Anterior cingulate cortex (tissue), 58 donors: ENCODE measurements at regions not wholly inside any gene's neighbourhood (a gene's known extent, or its start where the extent isn't known, plus 50 kb on each side); places are given as distances from the start of the nearest gene placed in this dataset.
"Not testable (repeated sequence)": the region's sequence is repeated elsewhere in the genome, so short reads cannot be mapped to it uniquely, and the experiment has no call there.

Experiments
- DNase-seq, 58 donors: peaks; one replicate each; lab custom pipeline; 2025; lab: John Stamatoyannopoulos, UW

- DNase-seq = no peak
These were observed 384.9 kb upstream of the PODXL start for GRCh38 chr7:131941291-131941690.

DNA sequence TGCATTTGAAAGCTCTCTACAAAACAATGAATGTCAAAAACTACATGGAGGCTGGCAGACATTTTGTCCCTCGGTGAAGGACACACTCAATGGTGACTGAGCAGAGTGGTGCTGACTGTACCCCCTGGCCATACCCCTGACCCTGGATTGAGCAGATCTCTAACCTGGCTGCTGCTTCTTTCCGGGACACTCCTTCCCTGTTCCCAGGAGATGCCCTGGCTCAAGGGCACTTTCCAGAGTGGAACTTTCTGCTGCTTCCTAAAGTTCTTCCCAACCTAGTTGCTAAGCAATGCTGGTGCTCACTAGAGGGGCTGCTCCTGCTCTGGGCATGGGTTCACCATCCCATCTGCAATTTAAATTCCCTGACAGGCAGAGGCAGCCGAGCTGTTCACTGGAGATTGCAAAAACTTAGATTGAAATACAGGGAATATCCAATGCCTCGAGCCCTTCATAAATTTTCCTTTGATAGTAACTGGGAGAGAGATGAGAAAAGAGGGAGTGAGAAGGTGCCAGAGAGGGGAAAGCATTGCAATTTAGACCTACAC lies 384.3 kb upstream of the PODXL start:
- no peak for DNase-seq

DNA sequence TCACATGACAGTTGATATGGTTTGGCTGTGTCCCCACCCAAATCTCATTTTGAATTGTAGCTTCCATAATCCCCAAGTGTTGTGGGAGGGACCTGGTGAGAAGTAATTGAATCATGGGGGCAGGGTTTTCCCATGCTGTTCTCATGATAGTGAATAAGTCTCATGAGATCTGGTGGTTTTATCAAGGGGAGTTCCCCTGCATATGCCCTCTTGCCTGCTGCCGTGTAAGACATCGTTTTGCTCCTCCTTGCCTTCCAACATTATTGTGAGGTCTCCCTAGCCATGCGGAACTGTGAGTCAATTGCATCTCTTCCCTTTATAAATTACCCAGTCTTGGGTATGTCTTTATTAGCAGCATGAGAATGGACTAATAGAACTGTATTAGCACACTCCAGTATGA lies 382.4 kb upstream of the PODXL start:
- DNase-seq = not testable (repeated sequence)

DNA sequence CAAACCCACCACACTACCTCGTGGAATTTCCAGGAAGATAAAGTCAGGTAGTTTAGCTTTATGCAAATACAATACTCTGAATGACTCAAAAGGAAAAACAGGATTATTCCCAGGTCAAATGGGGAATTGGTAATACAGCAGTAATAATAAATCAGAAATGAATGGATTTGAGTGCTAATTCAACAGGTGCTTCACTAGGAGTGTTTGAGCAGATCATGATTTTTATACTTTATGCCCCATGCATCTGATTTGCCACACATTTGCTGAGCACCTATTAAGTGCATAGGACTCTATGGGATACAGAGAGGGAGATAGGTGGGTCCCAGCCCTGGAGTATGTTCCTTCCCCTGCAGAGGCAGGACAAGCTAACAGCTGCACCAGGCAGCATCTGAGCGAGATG lies 381.4 kb upstream of the PODXL start:
- DNase-seq = no peak

GRCh38 chr7:131935180-131935579 lies 378.8 kb upstream of the PODXL start:
- no peak for DNase-seq

DNA sequence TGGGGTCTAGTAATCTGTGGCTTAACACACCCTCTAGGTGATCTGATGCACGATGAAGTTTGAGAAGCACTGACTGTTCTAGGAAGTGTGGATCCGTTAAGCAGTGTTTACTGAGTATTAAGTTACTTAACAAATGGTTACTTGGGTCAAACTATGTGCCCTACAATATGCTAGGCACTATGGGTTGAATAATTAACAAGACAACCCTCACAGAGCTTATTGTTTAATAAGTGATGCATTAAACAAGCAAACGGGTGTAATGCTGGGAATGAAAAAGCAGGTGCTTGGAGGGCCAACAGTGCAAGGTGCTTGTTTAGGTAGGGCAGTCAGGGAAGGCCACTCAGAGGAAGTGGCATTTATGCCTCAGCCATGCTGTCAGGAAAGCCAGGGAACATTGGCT lies 378.0 kb upstream of the PODXL start:
- no peak for DNase-seq

GRCh38 chr7:131933751-131934289 lies 377.4 kb upstream of the PODXL start:
- no peak for DNase-seq

DNA sequence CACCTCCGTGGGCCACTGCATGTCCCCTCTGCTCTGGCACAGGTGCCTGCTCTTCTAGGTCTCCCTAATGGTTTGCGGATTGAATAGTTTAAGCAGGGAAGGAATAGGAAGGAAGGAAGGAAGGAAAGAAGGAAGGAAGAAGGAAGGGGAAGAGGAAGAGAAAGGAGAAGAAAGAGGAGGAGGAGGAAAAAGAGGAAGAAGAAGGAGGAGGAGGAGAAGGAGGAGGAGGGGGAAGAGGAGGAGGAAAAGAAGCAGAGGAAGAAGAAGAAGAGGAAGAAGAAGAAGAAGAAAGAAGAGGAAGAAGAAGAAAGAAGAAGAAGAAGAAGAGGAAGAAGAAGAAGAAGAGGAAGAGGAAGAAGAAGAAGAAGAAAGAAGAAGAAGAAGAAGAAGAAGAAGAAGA lies 376.8 kb upstream of the PODXL start:
- not testable (repeated sequence) for DNase-seq

- no peak for DNase-seq
These were observed 375.8 kb upstream of the PODXL start for GRCh38 chr7:131932271-131932670.

GRCh38 chr7:131931370-131931769 lies 374.9 kb upstream of the PODXL start:
- DNase-seq = no peak

DNA sequence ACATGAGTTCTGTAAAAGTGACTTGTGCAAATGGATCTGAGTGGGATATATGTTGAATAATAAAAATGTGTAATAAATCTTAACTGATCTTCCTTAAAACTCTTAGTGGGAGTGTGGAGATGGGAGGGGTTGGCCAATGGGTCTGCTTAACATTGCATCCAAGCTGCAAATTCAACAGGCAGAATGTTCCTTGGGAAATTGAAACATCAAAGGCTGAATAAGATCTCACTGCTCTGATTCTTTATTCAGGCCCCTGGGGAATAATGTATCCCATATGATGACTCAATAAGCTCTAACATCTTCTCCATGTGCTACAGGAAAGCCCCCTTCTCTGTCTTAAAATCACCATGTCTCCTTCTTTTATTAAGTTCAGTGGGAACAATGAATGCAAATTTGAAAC lies 373.2 kb upstream of the PODXL start:
- DNase-seq = no peak

DNA sequence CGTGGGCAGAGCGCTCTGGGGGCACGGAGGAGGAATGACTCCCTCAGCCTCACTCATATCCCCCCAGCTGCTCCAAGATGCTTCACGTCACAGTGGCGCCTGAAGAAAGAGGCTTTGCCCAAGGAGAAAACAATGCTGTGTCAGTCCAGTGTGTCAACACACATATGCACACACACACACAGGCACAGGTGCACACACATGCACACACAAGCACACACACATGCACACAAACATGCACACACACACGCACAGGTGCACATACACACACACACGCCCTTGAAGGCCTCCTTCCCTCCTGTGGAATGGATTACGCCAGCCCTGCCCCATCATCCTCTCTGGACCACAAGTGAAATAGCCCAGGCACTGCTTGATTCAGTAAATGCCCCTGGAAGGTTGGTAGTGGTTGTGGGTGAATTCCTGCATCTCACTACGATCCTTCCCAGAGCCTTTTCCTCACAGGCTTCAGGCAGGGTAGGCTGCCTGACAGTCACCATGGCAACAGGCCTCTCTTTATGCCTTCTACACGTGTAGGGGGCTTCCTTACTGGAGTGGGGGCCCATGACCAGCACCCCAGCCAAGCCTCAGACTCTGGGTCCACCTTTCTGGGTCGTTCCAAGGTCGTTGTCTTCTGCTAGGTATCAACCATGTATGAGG lies 371.5 kb upstream of the PODXL start:
- no peak for DNase-seq

- no peak for DNase-seq
These were observed 369.2 kb upstream of the PODXL start for GRCh38 chr7:131925636-131926035.

DNA sequence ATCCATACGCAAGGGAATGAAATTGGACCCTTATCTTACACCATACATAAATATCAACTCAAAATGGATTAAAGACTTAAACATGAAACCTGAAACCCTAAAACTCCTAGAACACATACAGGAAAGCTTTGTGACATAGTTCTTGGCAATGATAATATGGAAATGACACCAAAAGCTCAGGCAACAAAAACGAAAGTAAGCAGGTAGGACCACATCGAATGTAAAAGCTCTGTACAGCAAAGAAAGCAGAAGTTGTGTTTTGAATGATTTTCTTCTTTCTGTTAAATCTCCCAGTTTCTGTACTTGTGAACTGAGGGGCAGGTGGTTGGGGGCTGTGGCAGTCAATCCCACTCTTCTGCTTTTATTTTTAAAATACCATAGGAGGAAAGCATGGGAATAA lies 368.4 kb upstream of the PODXL start:
- DNase-seq = no peak

GRCh38 chr7:131922948-131923347 lies 366.5 kb upstream of the PODXL start:
- DNase-seq = not testable (repeated sequence)

GRCh38 chr7:131921016-131921415 lies 364.6 kb upstream of the PODXL start:
- peak in 1 of 58 donors; percentile 5 for DNase-seq

- no peak for DNase-seq
These were observed 363.7 kb upstream of the PODXL start for GRCh38 chr7:131919920-131920709.

- no peak for DNase-seq
These were observed 354.7 kb upstream of the PODXL start for GRCh38 chr7:131911112-131911511.

DNA sequence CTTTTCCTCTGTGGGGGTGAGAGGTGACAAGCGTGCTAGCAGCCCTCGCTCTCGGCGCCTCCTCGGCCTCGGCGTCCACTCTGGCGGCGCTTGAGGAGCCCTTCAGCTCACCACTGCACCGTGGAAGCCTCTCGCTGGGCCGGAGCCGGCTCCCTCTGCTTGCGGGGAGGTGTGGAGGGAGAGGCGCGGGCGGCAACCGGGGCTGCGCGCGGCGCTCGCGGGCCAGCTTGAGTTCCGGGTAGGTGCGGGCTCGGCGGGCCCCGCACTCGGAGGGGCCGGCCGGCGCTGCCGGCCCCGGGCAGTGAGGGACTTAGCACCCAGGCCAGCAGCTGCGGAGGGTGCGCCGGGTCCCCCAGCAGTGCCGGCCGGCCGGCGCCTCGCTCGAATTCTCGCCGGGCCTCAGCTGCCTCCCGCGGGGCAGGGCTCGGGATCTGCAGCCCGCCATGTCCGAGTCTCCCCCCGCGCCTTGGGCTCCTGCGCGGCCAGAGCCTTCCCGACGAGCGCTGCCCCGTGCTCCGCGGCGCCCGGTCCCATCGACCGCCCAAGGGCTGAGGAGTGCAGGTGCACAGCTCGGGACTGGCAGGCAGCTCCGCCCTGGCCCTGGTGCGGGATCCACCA lies 352.8 kb upstream of the PODXL start:
- DNase-seq = peak in 1 of 58 donors; percentile 6

DNA sequence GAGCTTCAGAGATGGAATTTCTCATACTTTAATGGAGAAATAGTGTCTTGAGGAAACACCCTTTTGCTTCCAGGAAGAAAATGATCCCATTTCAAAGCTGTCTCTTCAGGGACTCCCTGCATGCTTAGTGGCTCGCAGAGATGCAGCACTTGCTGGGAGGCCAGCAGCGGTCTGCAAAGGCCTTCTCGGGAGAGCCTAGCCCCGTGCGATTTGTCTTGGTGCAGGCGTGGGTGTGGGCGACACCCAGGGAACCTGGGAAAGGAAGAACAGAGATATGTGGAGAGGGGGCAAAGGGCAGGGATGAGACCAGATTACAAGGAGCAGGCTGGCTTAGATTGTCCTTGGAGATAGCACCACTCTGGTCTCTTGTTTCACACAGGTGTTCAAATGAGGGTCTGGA lies 352.3 kb upstream of the PODXL start:
- DNase-seq = no peak

DNA sequence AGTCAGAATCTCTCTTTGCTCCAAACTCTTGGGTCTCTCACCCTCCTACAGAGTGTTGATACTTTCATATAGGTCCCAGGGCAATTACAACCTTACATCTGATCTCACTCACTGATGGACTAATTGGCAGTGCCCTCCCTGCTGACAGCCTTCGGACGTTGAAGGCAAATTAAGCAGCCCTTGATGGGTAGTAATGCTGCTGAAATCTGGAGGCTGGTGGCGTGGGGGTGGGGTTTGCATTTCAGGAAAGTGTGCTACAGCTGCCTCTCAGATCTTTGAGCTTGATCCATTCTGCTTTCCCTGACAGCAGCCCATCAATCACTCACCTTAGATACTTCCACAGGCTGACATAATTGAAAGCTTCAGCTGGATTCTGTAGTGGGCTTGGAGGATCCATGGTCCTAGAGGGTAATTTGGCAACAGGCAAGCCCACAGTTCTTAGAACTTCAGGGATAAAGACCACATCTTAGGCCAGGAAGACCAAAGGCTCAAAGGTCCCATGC lies 349.1 kb upstream of the PODXL start:
- no peak for DNase-seq
